Superior temporal gyrus (tissue), 1 donor: ENCODE measurements at regions not wholly inside any gene's neighbourhood (a gene's known extent, or its start where the extent isn't known, plus 50 kb on each side); places are given as distances from the start of the nearest gene placed in this dataset.

ENCODE experiments used
- DNase-seq: peaks from one replicate; pipeline ENCODE4 v3.0.0-alpha.2; 2016; ENCODE audit errors: extremely low spot score

GRCh38 chrY:11461406-11461805 lies 1239.6 kb upstream of the USP9Y start:
- DNase-seq: peak; percentile 43

- peak; percentile 6 for DNase-seq
Measured at GRCh38 chrY:11466778-11467177, 1234.3 kb upstream of the USP9Y start.
